ENCODE measurements at regions not wholly inside any gene's neighbourhood (a gene's known extent, or its start where the extent isn't known, plus 50 kb on each side); places are given as distances from the start of the nearest gene placed in this dataset.
"Not testable (repeated sequence)": the region's sequence is repeated elsewhere in the genome, so short reads cannot be mapped to it uniquely, and the experiment has no call there.

DNA sequence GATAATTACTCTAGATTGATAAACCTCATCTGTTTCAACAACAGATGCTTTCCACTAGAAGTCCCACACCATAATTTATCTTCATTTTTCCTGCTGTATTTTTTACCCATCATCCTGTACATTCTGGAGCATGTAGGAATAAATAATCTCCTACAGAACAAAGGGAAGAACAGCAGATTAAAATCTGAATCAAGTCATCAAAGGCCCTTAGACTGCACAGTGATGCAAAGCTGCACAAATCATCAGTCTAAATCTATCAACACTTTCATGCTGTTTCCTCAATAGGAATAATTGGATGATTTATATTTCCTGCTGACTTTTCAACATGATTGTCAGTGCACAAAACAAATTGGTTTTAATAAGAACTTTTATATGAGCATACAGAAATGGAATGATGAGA is 1143.9 kb downstream of the STIM2 start:
- no peak for DNase-seq (ENCODE audit: low read depth in 4 of 4, low spot score in 3 of 4)

DNA sequence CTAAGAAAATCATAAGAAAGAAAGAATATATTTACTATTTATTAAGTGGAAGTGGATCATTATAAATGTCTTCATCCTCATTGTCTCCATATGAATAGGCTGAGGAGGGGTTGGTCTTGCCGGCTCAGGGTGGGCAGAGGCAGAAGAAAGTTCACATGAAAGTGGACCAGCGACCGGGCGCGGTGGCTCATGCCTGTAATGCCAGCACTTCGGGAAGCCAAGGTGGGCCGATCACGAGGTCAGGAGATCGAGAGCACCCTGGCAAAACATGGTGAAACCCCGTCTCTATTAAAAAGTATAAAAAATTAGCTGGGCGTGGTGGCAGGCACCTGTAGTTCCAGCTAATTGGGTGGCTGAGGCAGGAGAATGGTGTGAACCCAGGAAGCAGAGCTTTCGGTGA is 1145.4 kb downstream of the STIM2 start:
- DNase-seq (ENCODE audit: low read depth in 4 of 4, low spot score in 3 of 4), result no peak

DNA sequence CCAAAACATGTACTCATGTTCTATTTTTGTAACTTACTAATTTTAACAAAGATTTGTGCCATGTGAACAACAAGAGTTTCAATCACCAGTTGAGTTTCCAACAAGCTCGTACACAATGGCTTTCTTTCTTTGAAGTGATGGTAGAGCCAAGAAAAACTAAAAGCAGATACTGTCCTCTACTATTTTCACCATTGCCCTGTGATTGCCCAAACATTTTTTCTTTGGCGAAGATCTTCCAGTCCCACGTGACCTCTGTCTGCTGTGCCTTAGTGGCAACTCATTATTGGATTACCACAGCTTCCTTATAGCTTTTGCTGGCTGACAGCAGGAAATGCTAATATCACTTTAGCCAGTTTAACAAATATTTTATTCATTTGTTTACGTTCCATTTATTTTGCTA is 1147.1 kb downstream of the STIM2 start:
- no peak for DNase-seq (ENCODE audit: low read depth in 4 of 4, low spot score in 3 of 4)

DNA sequence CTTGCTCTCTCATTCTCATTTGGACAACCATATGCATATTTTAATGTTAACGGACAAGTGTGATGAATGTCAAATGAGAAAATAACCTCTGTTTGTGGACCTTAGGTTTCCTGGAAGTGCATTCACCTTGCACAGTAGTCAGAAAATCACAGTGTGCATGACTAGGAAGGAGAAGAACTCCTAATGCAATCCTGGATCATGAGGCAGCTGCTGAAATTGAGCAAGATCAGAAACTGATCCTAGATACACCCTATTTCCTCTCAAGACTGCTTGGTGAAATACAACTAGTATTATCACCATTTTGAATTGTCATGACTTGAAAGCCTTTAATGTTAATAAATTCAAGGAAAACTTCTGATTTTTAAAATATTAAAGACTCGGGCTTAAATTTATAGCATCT is 1148.9 kb downstream of the STIM2 start:
- no peak for DNase-seq (ENCODE audit: low read depth in 4 of 4, low spot score in 3 of 4)

DNA sequence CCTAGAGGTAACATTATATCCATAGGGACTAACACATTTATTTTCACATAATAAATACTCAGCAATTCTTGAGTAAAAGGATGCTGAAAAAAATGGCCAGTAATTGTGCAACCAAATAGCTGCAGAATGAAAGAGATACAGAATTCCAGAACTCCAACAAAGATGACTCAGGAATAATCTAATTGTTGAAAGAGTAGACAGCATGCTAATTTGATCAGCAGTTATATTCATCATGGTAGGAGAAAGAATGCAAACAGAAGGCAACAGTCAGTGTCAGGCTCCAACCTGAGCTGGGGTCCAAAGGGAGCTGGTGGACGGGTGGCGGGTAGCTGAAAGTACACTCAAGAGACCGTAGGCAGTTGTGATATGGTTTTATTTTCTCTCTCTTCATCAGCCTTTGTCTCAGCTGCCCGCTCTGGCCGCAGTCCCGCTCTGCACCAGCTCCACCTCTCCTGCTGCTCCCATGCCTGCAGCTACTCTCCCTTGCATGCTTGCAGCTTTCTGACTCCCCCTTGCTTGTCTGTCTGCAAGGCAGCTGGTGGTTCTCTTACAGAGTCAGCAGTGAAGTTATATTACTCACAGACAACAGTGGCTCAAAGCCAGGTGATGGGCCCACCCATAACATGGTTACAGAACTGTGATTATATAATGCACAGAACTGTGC is 1150.1 kb downstream of the STIM2 start:
- DNase-seq (ENCODE audit: low read depth in 4 of 4, low spot score in 3 of 4), result no peak

DNA sequence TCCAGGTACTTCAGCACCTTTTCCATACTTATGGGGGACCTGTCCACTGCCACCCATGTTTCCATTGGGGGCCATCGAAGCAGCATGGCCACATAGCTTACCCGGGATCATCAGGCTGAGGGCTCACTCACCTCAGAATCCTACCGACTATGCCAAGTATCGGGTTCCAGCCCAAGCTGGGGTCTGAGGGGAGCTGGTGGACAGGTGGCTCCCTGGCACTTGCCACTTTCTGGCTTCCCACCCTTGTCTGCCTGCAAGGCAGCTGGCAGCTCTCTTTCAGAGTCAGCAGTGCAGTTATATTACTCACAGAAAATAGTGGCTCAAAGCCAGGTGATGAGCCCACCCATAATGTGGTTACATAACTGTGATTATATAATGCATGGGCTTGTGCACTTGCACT is 1153.8 kb downstream of the STIM2 start:
- DNase-seq (ENCODE audit: low read depth in 4 of 4, low spot score in 3 of 4), result no peak

DNA sequence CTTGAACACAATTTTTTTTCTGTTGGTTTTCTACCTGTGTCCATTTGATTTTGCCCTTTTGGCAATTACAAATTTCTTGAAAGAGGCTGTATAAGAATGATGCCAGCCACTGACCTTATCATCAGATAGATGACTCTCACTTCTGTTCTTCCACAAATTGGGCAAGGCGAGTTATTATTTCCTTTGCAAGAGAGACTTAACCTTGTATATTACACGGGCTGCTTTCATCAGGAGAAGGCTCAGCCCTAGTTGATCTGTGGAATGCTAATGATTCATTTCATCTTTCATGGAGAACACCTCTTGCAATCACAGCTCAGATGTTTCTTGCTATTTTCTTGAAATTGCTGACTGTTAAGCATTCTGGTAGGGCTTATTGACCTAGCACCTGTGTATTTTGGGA is 1155.4 kb downstream of the STIM2 start:
- no peak for DNase-seq (ENCODE audit: low read depth in 4 of 4, low spot score in 3 of 4)

DNA sequence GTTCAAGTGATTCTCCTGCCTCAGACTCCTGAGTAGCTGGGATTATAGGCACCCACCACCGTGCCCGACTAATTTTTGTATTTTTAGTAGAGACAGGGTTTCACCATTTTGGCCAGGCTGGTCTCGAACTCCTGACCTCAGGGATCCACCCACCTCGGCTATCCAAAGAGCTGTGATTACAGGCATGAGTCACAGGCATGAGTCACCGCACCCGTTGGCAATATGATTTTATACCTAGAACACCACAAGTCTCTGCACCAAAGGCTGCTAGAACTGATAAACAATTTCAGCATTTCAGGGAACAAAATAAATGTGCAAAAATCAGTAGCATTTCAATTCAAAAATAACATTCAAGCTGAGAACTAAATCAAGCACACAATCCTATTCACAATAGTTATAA is 1177.6 kb downstream of the STIM2 start:
- not testable (repeated sequence) for DNase-seq (ENCODE audit: low read depth in 4 of 4, low spot score in 3 of 4)

DNA sequence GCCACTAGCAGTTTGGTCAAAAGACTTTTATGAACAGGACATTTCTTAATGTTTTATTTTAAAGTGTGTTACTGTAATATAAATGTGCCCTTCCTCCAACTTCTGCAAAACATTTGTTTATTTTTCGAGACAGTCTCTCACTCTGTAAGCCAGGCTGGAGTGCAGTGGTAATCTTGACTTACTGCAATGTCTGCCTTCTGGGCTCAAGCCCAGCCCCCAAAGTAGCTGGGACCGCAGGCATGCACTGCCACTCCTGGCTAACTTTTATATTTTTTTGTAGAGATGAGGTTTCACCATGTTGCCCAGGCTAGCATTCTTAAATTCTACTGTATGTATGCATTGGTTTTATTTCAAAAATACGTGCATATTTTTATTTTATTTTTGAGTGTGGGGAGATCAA is 1201.9 kb downstream of the STIM2 start:
- no peak for DNase-seq (ENCODE audit: low read depth in 4 of 4, low spot score in 3 of 4)

DNA sequence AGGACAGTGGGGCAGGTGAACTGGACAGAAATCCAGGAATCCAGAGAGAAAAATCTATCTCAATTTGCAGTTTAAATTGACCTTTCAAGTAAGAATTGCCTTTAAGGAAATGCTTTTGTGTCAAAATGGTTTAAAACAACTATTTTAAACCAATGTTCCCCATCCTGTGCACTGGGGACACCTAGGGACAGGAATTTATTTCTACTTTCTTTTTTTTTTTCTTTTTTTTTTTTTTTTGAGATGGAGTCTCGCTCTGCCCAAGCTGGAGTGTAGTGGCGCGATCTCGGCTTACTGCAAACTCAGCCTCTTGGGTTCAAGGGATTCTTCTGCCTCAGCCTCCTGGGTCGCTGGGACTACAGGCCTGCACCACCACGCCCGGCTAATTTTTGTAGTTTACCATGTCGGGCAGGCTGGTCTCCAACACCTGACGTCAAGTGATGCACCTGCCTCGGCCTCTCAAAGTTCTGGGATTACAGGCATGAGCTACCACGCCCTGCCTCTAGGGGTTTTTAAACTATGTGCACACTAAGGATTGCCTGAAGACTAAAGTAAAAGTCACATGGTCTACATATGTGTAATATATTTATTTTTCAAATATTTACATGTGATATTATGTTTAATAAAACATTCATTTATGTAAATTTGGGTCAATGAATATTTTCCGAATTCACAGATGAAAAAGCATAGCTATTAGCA is 1213.4 kb downstream of the STIM2 start:
- DNase-seq (ENCODE audit: low read depth in 4 of 4, low spot score in 3 of 4), result no peak

DNA sequence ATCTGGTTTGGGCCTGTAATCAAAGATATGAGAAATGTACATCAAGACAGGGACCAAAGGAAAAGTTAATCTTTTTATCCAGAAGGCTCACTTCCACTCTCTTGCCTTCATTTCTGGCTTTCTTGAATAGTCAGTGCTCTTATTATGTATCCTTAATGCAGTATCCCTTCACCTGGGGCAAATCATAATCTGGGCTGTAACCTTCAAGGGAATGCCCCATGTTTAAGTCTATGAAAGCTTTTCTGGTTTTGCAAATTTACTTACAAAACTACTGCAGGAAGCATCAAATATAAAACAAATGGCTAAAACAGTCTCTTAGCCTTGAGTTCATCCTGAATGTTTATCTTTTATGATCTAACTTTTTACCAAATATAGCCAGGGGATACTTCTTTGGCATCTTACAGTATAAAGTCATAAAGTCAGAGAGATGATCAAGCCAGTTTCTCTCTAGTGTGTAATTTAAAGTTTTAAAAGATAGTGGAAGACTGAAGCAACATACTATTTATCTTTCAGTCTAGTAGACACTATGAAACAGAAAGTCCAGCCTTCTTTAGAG is 1214.8 kb downstream of the STIM2 start:
- DNase-seq (ENCODE audit: low read depth in 4 of 4, low spot score in 3 of 4), result no peak

DNA sequence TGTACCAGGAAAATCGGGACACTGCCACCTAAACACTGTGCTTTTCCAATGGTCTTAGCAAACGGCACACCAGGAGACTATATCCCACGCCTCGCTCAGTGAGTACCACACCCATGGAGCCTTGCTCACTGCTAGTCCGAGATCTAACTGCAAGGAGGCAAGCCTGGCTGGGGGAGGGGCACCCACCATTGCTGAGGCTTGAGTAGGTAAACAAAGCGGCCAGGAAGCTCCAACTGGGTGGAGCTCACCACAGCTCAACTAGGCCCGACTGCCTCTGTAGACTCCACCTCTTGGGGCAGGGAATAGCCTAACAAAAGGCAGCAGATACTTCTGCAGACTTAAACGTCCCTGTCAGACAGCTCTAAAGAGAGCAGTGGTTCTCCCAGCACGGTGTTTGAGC is 1216.6 kb downstream of the STIM2 start:
- DNase-seq (ENCODE audit: low read depth in 4 of 4, low spot score in 3 of 4), result not testable (repeated sequence)

DNA sequence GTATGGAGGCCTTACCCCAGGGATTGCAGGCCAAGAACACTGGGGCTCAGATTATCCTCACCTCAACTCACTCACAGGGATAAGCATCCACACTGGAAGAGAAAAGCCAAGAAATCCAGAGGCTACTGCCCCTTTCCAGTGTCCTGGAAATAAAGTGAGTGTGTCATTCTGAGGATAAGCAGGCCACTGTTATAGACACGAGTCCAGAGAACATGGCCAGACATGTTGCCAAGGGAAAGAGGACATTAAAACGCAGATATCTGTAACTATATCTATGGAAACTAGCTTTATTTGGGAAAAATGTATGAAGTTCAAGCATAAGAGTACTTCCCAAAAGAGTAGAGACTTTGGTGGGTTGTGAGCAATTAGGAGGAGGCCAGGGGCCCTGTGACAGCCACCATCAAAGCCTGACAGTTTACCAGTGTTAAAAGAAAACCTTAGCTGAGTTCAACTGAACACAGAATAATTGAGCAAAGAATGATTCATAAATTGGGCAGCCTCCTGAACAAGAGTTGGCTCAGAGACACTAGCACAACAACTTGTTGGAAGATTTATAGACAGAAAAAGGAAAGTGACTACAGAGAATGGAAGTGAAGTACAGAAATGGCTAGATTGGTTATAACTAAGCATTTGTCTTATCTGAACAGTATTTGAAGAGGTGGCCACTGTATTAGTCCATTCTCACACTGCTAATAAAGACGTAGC is 1222.2 kb downstream of the STIM2 start:
- DNase-seq (ENCODE audit: low read depth in 4 of 4, low spot score in 3 of 4), result no peak

DNA sequence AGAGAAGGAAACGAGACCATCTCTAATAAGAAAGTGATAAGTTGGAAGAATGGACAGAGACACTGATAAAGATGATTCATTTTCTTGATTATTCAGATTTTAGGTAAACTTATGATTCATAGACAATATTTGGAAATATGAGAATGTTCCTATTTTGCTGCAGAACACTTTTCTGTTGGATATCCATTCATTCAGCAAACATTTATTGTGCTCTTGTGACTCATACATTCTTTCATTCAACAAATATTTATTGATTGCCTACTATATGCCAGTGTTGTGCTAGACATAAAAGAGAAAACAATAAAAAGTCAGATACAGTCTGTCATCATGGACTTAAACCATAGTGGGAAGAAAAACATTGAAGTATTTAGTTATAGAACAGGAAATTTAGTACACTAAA is 1232.0 kb downstream of the STIM2 start:
- DNase-seq (ENCODE audit: low read depth in 4 of 4, low spot score in 3 of 4), result no peak

DNA sequence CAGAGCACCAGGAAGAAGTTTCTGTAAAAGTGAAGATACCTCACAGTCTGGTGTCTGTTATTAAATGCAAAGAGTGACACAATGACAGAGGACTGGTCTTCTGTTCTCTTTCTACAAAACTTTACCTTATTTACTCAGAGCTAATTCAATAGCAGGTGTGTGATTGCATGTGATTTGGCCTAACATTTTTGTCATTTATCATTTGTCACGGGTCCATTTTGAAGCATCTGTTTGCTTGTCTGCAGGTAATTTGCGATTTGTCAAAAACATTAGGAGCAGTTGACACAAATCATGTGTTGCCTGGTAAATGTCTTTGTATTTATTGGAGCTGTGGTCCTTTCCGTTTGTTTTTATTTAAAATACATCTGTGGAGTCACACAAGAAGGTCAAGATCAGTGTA is 1232.4 kb downstream of the STIM2 start:
- no peak for DNase-seq (ENCODE audit: low read depth in 4 of 4, low spot score in 3 of 4)

DNA sequence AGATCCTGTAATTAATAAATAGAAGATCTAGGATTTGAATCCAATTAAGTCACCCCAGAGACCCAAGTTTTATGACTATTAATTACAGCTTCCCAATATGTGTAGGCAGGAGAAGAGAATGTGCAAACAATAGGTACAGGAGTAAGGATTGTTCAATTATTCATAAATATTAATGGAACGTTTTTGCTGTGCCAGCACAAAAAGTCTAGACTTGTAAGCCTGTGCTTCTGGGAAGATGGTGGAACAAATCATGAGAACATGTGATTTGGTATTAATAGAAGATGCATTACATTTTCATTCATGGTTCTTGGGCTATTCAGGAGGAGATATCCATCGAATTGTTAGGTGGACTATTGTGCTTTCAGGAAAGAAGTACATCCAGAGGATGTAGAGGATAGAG is 1240.9 kb downstream of the STIM2 start:
- no peak for DNase-seq (ENCODE audit: low read depth in 4 of 4, low spot score in 3 of 4)

DNA sequence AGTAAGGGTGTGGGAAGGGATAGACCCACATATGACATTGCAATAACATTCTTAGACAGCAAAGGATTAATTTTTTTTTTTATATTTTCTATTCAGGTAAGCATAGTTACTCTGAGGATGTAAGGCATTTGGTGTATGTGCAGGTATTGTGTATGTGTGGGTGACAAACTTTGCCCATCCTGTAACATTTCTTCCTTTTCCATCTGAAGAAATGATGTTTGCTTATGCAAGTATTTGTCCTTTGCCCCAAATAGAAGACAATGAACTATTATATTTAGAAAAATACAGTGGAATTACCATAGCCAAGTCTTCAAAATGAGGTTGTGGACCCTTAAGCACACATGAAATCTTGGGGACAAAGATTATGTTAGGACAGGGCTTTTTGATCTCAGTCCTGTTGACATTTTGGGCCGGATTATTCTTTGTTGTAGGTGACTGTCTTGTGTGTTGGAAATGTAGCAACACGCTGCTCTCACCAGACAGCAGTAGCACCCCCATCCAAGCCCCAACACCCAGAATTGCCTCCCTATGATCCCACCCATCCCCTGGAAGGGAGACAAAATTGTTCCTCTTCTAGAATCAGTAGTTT is 1244.7 kb downstream of the STIM2 start:
- no peak for DNase-seq (ENCODE audit: low read depth in 4 of 4, low spot score in 3 of 4)

DNA sequence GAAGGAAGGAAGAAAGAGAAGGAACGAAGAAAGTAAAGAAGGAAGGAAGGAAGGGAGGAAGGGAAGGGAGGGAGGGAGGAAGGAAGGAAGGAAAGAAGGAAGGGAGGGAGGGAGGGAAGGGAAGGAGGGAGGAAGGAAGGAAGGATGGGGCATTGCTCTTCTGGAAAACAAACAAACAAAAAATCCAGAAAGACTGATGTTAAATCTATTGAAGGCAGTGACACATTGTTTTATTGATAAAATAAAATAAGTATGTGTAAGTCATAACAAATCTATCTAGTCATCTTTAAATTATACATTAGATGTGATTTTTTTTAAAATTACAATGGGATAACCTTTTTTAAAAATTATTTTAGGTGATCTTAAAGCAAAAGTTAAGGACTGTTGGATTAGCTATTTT is 1245.5 kb downstream of the STIM2 start:
- no peak for DNase-seq (ENCODE audit: low read depth in 4 of 4, low spot score in 3 of 4)

DNA sequence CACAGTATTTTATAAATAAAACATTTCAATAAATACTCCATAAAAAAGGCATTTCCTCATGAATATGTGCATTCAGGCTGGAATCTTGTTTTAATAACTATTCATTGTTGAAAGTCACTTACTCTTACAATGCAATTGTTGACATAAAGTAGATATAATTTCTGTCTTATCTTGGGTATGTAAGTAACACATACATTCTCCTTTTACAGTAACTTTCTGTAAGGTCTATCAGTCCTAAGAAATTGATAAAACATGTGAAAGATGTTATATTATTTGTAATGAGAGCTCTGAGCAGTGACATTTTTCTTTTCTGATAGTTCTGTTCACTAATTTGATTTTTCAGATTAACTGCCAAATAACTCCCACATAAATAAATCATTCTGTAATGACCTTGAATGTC is 1249.2 kb downstream of the STIM2 start:
- no peak for DNase-seq (ENCODE audit: low read depth in 4 of 4, low spot score in 3 of 4)

DNA sequence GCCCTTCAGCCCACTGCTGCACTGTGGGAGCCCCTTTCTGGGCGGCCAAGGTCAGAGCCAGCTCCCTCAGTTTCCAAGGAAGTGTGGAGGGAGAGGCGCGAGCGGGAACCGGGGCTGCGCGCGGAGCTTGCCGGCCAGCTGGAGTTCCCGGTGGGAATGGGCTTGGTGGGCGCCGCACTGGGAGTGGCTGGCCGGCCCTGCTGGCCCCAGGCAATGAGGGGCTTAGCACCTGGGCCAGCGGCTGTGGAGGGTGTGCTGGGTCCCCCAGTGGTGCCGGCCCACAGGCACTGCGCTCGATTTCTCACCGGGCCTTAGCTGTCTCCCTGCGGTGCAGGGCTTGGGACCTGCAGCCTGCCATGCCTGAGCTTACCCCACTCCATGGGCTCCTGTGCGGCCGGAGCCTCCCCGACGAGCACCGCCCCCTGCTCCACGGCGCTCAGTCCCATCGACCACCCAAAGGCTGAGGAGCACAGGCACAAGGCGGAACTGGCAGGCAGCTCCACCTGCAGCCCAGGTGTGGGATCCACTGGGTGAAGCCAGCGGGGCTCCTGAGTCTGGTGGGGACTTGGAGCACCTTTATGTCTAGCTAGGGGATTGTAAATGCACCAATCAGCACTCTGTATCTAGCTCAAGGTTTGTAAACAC is 1252.2 kb downstream of the STIM2 start:
- not testable (repeated sequence) for DNase-seq (ENCODE audit: low read depth in 4 of 4, low spot score in 3 of 4)

DNA sequence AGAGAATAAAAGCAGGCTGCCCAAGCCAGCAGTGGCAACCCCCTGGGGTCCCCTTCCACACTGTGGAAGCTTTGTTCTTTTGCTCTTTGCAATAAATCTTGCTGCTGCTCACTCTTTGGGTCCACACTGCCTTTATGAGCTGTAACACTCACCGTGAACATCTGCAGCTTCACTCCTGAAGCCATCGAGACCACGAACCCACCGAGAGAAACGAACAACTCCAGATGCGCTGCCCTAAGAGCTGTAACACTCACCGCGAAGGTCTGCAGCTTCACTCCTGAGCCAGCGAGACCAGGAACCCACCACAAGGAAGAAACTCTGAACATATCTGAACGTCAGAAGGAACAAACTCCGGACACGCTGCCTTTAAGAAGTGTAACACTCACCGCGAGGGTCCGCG is 1252.9 kb downstream of the STIM2 start:
- DNase-seq (ENCODE audit: low read depth in 4 of 4, low spot score in 3 of 4), result not testable (repeated sequence)
